HL-60 (cell line): ENCODE measurements at regions not wholly inside any gene's neighbourhood (a gene's known extent, or its start where the extent isn't known, plus 50 kb on each side); places are given as distances from the start of the nearest gene placed in this dataset.

ENCODE experiments used
- GABPA ChIP-seq: IDR thresholded peaks from 2 replicates; pipeline ENCODE4 v1.6.1; 2012; ENCODE audit warnings: low read depth
- SPI1 ChIP-seq: IDR thresholded peaks from 2 replicates; pipeline ENCODE4 v1.6.1; 2012; ENCODE audit warnings: low read depth, mild to moderate bottlenecking, borderline replicate concordance
- TF ChIP-seq, protein P1 (sequence below): IDR thresholded peaks from one replicate; pipeline ENCODE4 v1.5.1; 2011; ENCODE audit warnings: low read length, control low read depth, inconsistent platforms; ENCODE audit not compliant: insufficient read depth
- TF ChIP-seq, protein P2 (sequence below): IDR thresholded peaks from 2 replicates; pipeline ENCODE4 v1.6.1; 2012; ENCODE audit warnings: low read depth; ENCODE audit not compliant: insufficient replicate concordance

DNA sequence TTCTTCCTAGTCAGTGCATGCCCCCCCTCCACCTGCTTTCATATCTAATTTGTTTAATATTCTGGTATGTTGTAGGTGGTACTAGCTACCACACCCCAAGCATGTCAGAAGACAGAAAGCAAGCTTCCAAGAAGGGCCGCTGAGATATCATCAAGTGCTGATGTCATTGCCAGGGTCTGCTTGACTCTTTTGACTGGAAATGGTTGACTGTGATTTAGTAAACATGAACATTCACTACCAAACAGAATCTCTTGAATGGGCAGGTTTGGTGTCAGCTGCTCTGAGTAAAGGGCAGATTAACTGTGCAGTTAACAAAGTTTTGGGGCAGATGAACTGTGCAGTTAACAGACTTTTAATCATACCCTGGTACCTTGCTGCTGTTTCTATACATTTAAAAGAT lies 244.2 kb upstream of the SATB1 start:
- TF ChIP-seq, protein P1, sequence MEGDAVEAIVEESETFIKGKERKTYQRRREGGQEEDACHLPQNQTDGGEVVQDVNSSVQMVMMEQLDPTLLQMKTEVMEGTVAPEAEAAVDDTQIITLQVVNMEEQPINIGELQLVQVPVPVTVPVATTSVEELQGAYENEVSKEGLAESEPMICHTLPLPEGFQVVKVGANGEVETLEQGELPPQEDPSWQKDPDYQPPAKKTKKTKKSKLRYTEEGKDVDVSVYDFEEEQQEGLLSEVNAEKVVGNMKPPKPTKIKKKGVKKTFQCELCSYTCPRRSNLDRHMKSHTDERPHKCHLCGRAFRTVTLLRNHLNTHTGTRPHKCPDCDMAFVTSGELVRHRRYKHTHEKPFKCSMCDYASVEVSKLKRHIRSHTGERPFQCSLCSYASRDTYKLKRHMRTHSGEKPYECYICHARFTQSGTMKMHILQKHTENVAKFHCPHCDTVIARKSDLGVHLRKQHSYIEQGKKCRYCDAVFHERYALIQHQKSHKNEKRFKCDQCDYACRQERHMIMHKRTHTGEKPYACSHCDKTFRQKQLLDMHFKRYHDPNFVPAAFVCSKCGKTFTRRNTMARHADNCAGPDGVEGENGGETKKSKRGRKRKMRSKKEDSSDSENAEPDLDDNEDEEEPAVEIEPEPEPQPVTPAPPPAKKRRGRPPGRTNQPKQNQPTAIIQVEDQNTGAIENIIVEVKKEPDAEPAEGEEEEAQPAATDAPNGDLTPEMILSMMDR = no peak
- no peak for TF ChIP-seq SPI1
- TF ChIP-seq GABPA = no peak
- TF ChIP-seq, protein P2, sequence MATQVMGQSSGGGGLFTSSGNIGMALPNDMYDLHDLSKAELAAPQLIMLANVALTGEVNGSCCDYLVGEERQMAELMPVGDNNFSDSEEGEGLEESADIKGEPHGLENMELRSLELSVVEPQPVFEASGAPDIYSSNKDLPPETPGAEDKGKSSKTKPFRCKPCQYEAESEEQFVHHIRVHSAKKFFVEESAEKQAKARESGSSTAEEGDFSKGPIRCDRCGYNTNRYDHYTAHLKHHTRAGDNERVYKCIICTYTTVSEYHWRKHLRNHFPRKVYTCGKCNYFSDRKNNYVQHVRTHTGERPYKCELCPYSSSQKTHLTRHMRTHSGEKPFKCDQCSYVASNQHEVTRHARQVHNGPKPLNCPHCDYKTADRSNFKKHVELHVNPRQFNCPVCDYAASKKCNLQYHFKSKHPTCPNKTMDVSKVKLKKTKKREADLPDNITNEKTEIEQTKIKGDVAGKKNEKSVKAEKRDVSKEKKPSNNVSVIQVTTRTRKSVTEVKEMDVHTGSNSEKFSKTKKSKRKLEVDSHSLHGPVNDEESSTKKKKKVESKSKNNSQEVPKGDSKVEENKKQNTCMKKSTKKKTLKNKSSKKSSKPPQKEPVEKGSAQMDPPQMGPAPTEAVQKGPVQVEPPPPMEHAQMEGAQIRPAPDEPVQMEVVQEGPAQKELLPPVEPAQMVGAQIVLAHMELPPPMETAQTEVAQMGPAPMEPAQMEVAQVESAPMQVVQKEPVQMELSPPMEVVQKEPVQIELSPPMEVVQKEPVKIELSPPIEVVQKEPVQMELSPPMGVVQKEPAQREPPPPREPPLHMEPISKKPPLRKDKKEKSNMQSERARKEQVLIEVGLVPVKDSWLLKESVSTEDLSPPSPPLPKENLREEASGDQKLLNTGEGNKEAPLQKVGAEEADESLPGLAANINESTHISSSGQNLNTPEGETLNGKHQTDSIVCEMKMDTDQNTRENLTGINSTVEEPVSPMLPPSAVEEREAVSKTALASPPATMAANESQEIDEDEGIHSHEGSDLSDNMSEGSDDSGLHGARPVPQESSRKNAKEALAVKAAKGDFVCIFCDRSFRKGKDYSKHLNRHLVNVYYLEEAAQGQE = no peak
